SHP77 treated with DMSO at 0.1 percent for 48 hours (cell line): ENCODE measurements at regions not wholly inside any gene's neighbourhood (a gene's known extent, or its start where the extent isn't known, plus 50 kb on each side); places are given as distances from the start of the nearest gene placed in this dataset.

ENCODE experiments used
- DNase-seq: peaks from one replicate; lab custom pipeline; 2025; lab: John Stamatoyannopoulos, UW

DNA sequence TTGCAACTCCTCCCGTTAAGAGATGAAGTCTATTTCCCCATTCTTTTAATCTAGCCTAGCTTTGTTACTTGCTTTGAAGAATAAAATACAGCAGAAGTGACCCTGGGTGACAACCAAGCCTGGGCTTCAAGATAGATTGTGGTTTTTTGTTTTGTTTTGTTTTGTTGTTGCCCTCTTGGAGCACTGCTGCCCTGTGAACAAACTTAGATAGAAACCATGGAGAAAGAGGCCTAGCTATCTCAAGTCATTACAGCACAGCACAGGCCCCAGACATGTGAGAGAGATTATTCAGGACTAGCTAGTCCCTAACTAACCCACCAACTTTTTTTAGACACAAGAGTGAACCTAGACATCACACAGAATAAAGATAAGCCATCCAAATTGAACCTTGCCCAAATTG, 475.2 kb downstream of the EPHA7 start:
- no peak for DNase-seq

DNA sequence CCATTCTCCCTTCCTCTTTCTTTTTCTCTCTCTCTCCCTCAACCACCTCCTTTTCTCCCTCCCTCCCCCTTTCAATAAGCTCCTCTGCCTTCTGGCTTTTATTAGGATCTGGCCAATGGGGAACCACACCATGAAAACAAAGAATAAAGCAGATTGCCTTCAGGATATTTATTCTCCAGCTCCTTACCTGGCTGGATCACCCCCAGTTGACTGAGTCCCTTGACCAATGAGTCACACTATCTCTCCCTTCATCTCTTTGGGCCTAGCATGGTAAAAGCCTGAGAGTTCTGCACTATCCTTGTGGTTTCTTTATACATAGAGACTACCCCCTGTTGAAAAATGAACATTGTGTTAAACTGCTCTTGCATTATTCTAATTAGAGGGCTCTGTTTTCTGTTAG, 476.8 kb downstream of the EPHA7 start:
- DNase-seq = no peak

DNA sequence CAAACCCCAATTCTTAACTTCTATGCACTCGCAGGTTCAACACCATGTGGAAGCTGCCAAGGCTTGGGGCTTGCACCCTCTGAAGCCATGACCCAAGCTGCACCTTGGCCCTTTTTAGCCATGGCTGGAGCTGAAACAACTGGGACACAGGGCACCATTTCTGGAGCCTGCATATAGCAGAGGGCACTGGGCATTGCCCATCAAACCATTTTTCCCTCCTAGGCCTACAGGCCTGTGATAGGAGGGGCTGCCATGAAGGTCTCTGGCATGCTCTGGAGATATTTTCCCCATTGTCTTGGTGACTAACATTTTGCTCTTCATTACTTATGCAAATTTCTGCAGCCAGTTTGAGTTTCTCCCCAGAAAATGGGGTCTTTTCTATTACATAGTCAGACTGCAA, 484.7 kb downstream of the EPHA7 start:
- no peak for DNase-seq

DNA sequence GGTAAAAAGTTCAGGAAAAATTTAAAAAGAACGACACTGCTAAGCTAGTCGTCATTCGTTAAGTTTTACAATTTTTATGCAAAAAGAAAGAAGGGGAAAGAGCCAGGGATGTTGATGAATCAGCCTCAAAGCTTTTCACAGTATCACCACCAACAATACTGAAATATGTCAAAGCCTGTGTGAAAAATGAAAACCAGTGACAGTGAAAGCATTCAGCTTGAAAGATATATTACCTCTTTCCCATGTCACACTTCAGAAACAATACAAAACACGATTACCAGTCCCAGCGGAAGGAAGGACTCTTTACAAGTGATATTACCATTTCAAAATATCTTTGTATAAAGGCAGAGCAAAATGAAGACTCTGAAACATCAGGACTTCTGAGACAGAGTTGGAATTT, 489.2 kb downstream of the EPHA7 start:
- DNase-seq = no peak

DNA sequence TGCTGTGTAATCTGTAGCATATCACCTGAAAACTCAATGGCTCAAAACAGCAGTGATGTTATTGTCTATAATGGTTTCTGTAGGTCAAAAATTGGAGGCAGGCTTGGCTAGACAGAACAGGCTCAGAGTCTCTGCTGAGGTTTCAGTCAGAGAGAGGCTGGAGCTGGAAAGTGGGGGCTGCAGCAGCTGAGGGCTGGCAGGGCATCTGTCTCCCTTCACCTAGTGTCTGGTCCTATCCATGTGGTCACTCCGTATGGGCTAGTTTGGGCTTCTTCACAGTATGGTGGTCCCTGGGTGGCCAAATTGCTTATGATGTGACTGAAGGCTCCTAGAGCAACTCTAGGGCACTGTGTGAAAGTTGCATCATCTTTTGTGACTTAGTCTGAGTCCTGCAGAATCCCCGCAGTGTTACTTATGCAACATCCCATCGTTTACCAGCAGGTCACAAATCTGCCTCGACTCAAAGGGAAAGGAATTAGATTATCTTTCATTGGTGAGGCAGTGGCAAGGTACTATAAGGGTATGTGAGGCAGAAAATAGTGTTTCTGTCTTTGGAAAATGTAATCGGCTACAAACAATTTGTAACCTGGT, 497.0 kb downstream of the EPHA7 start:
- no peak for DNase-seq

DNA sequence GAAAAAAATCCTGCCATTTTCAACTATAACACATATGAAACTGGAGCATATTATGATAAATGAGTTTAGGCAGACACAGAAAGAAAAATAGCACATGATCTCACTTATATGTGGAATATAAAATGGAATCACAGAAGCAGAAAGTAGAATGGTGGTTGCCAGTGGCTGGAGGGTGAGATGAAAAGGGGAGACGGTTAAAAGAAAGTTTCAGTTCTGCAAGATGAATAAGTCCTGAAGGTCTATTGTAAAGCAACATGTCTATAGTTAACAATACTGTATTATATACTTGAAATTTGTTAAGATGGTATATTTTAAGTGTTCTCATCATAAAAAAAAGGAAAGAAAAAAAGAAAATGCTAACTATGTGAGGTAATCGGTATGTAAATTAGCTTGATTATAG, 503.9 kb downstream of the EPHA7 start:
- DNase-seq = no peak

DNA sequence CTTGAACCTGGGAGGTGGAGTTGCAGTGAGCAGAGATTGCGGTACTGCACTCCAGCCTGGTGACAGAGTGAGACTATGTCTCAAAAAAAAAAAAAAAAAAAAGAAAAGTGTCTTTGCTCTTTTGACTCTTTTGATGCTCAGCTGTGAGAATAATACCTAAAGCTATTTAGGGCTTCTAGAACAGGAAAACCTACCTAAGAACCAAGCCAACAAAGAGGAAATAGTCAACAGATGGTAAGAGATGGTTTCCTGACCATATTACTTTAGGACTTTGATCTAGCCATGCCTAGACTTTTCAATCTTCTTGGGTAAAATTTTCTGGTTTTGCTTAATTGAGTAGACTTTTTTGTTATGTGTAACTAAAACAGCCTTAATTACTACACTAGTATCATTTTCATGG, 508.1 kb downstream of the EPHA7 start:
- DNase-seq = no peak

DNA sequence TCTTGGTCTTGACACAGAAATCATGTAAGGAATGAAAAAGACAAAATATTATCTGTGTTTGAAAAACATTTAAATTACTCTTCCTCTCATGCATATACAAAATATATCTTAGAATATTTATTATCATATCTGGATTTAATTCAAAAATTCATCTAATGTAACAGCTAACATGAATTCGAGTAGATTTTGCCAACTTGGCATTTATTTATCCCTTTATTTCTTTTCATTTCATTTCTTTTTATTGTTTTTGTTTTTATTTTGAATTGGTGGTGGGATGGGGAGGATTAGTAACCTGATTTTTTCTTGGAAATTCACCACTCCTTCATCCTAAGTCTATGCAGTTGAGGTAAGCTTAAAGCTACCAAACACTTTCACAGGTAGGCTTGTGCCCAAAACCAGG, 508.7 kb downstream of the EPHA7 start:
- DNase-seq = no peak

DNA sequence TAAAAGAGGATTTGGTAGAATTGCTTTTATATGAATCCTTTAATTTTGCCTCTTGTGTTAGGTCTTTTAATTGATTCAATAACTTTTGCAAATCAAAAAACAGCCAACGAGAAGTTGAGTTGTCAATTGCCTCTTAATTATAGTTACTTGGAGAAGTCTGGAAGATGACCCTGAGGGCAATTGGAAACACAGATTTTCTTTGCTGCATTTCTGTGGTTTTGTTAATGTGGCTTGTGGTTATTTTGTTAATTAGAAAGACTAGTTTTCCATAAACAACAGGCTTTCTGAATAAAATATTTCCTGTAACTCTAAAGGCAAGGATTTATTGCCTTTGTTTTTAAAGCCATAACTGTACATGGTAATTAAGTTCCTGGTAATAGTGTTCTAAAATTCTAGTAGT, 513.0 kb downstream of the EPHA7 start:
- DNase-seq = no peak

DNA sequence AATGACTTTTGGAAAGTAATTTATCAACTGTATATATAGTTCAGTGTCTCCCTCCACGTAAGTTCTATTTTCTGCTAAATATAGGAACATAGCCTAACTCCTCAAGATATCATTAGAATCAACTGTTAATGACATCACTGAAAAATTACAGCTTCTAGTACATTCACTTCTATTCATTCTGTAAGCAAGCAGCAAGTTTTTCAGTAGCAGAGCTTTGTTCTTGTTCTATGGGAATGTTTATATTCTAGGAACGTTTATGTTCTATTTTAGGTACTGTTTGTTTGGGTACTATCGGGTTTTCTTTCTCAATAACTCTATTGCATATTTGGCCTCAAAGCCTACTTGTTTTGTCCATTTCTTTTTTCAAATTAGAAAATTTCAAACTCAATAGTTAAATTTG, 525.6 kb downstream of the EPHA7 start:
- DNase-seq = no peak

DNA sequence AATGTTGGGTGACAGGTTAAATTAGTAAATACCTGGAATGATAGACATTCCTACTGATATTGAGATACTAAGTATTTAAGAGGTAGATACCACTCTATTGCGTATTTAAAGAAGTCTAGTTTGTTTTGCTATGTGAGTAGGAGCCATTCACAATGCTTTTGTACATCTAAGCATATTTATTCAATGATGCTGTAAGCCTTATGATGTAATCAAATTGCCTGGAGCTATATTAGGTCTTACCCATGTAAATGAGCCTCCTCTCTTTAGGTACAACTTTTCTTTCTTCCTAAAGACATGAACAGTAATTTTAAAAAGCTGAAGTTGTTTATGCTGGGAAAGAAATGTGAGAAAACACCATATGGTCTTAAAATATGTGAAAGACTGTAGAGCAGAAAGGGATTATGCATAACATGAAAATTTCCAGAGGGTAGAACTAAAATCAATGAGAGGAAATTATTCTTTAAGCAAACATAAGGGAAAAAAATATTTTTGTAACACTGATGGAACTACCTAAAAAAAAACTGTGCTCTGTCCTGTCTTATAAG, 526.7 kb downstream of the EPHA7 start:
- DNase-seq = no peak

DNA sequence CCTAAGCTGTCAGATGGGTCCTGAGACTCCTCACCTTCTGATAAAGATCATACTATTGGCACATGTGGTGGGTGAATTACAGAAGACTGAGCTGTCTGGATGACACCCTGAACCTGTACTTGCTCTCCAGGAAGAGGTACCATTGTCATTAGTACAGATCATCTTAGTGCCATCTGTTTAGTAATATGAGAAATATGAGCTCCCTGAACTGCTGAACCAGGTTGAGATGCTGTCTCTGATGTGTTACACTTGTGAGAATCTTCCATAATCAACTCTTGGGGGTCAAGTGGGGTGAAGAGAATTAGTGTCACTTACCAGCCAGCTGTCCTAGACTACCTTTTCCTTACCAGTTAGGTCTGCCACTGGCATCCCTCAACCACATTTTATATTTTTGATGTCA, 531.0 kb downstream of the EPHA7 start:
- DNase-seq = no peak

DNA sequence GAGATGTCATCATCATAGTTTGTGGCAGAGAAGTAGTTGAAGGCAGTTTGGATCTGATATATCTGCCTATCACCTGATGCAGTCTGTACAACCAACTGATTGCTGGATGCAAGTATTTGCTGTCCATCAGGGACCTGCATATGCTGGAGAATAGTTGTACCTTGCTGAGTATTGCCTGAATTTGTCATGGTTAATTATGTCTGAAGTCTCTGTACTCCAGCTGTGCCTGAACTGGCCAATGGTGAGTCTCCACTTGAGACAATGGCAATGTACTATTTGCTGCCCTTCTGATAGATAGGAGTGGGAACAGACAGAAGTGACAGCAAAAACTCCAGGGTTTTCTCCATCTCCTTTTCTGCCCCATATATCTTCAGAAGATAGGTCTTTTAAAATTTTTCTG, 531.5 kb downstream of the EPHA7 start:
- DNase-seq = no peak

DNA sequence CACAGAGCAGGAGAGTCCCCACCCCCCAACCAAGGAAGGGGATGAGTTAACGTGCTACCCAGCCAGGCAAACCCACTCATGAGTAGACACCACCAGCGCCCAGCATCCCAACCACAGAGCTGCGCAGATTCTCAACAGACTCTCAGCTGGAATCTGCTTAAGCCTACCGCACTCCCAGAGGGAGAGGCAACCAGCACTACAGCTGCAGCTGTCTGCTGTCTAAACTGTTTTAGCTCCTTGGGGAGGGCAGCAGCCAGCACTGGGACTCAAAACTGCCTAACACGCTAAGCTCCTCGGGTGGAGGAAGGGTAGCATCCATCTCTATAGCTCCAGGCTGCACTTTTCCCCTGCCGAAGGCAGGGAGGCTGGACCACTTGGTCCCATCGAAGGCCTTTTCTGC, 539.8 kb downstream of the EPHA7 start:
- no peak for DNase-seq

DNA sequence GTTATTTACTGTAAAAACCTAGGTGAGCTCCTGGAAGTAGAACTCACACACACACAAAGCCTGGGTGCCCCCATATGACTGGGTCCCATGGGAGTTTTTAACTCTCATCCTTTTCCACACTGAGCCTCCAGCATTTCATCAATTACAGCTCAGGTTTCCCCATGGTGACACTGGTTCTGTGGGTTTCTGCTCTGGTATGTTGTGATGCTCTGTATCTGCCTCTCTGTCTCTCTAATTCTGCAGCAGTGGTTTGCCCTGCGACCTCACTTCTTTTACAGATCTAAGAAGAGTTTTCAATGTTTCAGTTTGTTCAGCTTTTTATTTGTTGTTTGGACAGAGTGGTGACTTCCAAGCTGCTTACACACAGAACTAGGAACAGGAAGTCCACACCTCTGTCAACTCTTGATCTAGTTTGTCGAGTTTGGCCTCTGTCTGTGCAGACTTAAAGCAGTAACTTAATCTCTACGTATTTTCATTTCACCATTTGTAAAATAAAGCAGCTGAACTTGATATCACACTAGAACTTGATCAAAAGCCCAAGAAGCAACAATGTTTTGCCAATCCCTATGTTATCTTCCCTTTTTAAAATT, 554.3 kb downstream of the EPHA7 start:
- no peak for DNase-seq

DNA sequence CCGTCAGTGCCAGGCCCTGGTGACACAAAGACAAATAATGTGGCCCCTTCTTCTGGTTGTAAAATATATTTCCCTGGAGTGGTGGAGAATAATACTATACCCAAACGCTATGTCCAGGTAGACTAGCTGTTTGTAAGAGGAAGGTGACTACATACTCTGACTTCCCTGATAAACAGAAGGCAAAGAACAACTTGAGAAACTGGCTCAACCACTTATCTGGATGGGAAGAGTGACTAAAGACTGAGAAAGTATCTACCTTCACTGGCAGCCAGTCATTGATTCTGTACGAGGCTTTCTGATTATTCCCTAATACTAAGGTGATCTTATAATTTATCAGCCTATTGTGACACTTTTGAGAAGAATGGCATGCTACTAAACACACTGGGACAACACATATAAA, 569.7 kb downstream of the EPHA7 start:
- no peak for DNase-seq

DNA sequence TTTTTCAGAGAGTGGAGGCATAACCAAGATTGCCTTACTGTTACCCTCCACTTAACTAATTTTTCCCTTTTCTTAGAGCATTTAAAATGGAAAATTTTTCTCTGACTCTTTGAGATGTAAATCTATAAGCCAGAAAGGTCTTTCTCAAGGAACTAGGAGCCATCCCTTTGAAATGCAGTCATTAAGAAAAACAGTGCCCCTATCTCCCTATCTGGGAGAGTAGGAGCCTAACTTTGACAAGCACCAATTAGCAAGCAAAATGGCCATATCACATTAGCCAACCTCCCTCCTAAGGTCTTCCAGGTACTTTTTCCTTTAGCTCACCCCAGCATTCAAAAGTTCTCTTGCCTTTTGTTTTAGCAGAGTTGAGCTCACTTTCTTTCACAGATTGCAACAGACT, 570.5 kb downstream of the EPHA7 start:
- DNase-seq = no peak

DNA sequence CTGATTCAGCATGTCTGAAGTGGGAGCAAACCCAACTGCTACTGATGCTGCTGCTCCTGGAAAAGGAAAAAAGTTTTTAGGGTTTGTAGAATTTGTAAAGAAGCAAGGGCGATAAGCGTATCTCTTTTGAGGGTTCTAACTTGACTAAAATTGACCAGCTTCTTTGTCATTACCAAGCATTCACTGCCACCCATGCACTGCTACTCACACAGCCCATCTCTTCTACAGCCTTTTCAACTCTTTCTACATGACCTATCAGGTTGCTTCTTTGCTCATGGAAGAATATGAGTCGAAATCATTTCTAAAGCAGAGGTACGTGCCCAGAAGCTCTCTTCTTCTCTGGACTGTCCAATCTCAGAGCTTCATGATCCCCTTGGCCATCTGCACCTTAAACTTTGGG, 570.9 kb downstream of the EPHA7 start:
- no peak for DNase-seq

DNA sequence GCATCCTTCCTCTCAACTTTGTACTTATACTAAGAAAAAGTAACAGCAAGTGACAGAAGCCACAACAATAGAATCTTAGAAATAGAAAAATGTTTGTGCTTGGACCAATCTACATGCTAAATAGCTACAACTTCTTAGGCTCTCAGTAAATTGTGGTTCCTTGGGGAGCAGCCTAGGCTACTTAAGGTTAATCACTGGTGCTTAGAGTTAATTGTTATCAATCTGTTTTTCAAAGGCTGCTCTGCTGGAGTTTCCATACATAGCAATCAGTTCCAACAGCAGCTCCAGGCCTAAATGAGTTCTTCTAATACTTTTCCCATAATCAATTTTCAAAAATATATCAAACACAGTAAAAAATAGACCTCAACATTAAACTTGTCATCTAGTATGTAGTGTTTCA, 571.4 kb downstream of the EPHA7 start:
- no peak for DNase-seq

DNA sequence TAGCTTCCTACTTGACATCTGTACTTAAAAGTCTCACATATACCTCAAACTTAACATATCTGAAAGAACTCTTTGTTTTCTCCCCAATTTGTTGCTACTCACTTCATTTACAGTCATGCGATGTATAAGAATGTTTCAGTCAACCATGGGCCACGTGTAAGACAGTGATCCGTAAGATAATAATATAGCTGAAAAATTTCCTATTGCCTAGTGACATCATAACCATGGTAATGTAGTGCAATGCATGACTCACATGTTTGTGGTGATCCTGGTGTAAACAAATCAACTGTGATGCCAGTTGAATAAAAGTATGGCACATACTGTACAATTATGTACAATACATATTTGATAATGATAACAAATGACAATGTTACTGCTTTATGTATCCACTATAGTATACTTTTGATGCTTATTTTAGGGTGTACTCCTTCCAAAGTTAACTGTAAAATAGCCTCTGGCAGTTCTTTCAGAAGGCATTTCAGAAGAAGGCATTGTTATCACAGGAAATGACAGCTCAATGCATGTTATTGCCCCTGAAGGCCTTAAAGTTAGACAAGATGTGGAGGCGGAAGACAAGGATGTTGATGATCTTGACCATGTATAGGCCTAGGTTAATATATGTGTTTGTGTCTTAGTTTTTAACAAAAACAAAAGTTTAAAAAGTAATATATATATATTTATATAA, 579.0 kb downstream of the EPHA7 start:
- no peak for DNase-seq

DNA sequence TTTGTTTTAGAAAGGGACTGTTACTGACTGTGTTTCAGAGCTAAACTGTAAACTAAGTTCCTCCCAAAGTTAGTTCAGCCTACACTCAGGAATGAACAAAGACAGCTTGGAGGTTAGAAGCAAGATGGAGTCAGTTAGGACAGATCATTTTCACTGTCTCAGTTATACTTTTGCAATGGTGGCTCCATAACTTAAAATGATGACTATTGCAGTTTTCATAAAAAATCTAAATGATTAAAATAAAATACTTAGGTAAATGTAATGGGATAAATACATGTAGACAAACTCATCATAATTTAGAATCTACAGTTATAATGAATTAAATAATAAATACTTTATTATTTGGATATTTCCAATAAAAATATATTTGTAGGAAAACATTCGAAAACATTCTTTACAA, 590.6 kb downstream of the EPHA7 start:
- no peak for DNase-seq

DNA sequence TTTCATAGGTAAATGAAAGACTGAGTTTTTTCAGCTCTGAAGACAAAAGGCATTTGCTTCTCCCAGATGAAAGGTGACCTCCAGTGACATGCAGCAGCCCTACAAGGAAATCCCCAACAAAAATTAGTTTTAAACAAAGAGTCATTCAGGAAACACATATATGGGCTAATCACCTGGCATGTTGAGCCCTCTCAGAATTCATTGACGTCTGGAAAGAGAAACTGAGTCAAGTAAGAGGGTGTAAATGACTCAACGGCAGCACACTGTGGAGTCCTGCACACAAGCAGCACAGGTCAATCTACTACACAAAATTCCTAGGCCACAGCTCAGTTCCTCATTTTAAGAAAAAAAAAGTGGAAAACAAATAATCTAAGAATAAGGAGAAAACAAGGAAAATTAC, 592.3 kb downstream of the EPHA7 start:
- no peak for DNase-seq

DNA sequence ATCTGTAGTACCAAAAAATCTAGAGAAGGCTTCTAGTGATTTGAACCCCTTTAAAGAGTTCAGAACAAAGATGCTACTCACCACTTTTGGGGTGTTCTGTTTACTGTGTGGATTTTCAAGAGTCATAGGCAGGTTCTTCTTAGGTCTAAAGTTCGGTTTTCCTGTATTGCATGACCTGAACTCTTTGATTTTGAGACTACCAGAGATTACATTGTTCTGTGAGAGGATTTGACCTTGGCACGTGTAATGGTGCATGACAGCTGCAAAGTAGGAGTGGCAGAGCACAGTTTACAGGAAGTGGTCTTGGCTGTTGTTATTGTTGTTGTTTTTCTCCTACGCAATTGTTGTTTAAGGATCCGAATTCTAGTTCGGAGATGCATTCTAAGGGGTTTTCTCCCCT, 592.7 kb downstream of the EPHA7 start:
- DNase-seq = no peak

DNA sequence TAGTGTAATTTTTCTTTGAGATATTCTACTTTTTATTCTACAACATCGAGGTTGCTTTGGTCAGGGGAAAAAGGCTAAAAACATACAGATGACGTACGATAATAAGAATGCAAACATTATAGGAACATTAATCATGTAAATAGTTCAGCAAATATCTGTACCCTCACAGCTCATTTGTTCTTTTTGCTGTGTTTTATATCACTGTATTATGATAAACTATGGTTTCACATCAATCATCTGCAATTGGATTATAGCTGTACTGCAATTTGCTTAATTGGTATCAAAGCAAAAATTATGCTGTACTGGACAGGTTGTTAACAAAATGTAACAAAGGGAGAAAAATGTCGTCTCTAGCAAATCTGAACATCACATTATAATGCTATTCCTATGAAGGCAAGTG, 597.1 kb downstream of the EPHA7 start:
- no peak for DNase-seq
